Mesenchymal stem cell (in vitro differentiated cells and primary cell): ENCODE measurements at regions not wholly inside any gene's neighbourhood (a gene's known extent, or its start where the extent isn't known, plus 50 kb on each side); places are given as distances from the start of the nearest gene placed in this dataset.
A peak's percentile ranks its signal among the peaks of the same experiment; 100 is the strongest.

Experiments used
- DNase-seq: peaks from one replicate; pipeline ENCODE4 v3.0.0-alpha.2; 2013
- H2AFZ ChIP-seq: one replicate; pipeline ENCODE4 v1.6.1; 2013; ENCODE audit warnings: low read depth, mild to moderate bottlenecking, control low read depth, inconsistent platforms, low read length, moderate library complexity
- H2AK5ac ChIP-seq: 2 replicates; pipeline ENCODE4 v1.6.1; 2013; ENCODE audit warnings: low read length, moderate library complexity, mild to moderate bottlenecking, inconsistent platforms; ENCODE audit not compliant: severe bottlenecking
- H2BK120ac ChIP-seq: one replicate; pipeline ENCODE4 v1.6.1; 2013; ENCODE audit warnings: low read depth, mild to moderate bottlenecking, inconsistent platforms, low read length, moderate library complexity
- H2BK12ac ChIP-seq, 2 experiments: one replicate each; pipeline ENCODE4 v1.6.1; 2013; ENCODE audit warnings: inconsistent platforms in 2 of 2, low read length in 2 of 2, mild to moderate bottlenecking in 2 of 2, moderate library complexity in 2 of 2, control low read depth in 1 of 2
- H2BK15ac ChIP-seq: one replicate; pipeline ENCODE4 v1.6.1; 2013; ENCODE audit warnings: mild to moderate bottlenecking, low read depth, inconsistent platforms; ENCODE audit not compliant: poor library complexity, severe bottlenecking
- H2BK5ac ChIP-seq: 2 replicates; pipeline ENCODE4 v1.6.1; 2013; ENCODE audit warnings: low read depth, mild to moderate bottlenecking, low read length, control low read depth, inconsistent platforms; ENCODE audit not compliant: poor library complexity, severe bottlenecking
- H3K14ac ChIP-seq, 2 experiments: one replicate each; pipeline ENCODE4 v1.6.1; 2013; ENCODE audit warnings: inconsistent platforms in 2 of 2, low read length in 2 of 2, control low read depth in 1 of 2, mild to moderate bottlenecking in 1 of 2, moderate library complexity in 1 of 2
- H3K18ac ChIP-seq, 2 experiments: one replicate each; pipeline ENCODE4 v1.6.1; 2013; ENCODE audit warnings: inconsistent platforms in 2 of 2, low read length in 2 of 2, control low read depth in 1 of 2, low read depth in 1 of 2, mild to moderate bottlenecking in 1 of 2
- H3K23ac ChIP-seq, 2 experiments: one replicate each; pipeline ENCODE4 v1.6.1; 2013; ENCODE audit warnings: inconsistent platforms in 2 of 2, low read length in 2 of 2, mild to moderate bottlenecking in 2 of 2, moderate library complexity in 2 of 2, control low read depth in 1 of 2
- H3K27ac ChIP-seq: 2 replicates; pipeline ENCODE4 v1.5.1; 2013; ENCODE audit warnings: mild to moderate bottlenecking, moderate library complexity, low read length, control low read depth, inconsistent platforms; ENCODE audit not compliant: poor library complexity, severe bottlenecking
- H3K27me3 ChIP-seq, 2 experiments: 2 replicates each; pipeline versions ENCODE4 v1.6.1 to v1.7.0; 2013; ENCODE audit warnings: low read length in 2 of 2, mild to moderate bottlenecking in 2 of 2, moderate library complexity in 2 of 2, control low read depth in 1 of 2, inconsistent platforms in 1 of 2; ENCODE audit not compliant: control insufficient read depth in 1 of 2, insufficient read depth in 1 of 2
- H3K36me3 ChIP-seq, 2 experiments: 2 replicates each; pipeline versions ENCODE4 v1.6.1 to v1.7.0; 2013; ENCODE audit warnings: low read length in 2 of 2, control low read depth in 1 of 2, inconsistent platforms in 1 of 2, low read depth in 1 of 2, mild to moderate bottlenecking in 1 of 2; ENCODE audit not compliant: insufficient read depth in 2 of 2, control insufficient read depth in 1 of 2
- H3K4ac ChIP-seq, 2 experiments: one replicate each; pipeline ENCODE4 v1.6.1; 2013; ENCODE audit warnings: inconsistent platforms in 2 of 2, low read length in 2 of 2, mild to moderate bottlenecking in 2 of 2, moderate library complexity in 2 of 2, control low read depth in 1 of 2, low read depth in 1 of 2
- H3K4me1 ChIP-seq: 2 replicates; pipeline ENCODE4 v1.6.1; 2013; ENCODE audit warnings: low read depth, low read length, control low read depth; ENCODE audit not compliant: control insufficient read depth, insufficient read depth
- H3K4me2 ChIP-seq: 2 replicates; pipeline ENCODE4 v1.6.1; 2013; ENCODE audit warnings: low read length, mild to moderate bottlenecking, inconsistent platforms; ENCODE audit not compliant: poor library complexity, severe bottlenecking
- H3K4me3 ChIP-seq, 2 experiments: 2 replicates each; pipeline versions ENCODE4 v1.5.1 to v1.7.0; 2013; ENCODE audit warnings: low read length in 2 of 2, mild to moderate bottlenecking in 2 of 2, control low read depth in 1 of 2, low read depth in 1 of 2; ENCODE audit not compliant: insufficient read depth in 1 of 2
- H3K79me1 ChIP-seq: replicated peaks from 2 replicates; pipeline ENCODE4 v1.6.1; 2013; ENCODE audit warnings: mild to moderate bottlenecking, control low read depth, low read length, inconsistent platforms; ENCODE audit not compliant: poor library complexity, severe bottlenecking
- H3K9ac ChIP-seq: 2 replicates; pipeline ENCODE4 v1.7.0; 2013; ENCODE audit warnings: mild to moderate bottlenecking, low read length, moderate library complexity
- H3K9me3 ChIP-seq: 2 replicates; pipeline ENCODE4 v1.7.0; 2013; ENCODE audit warnings: mild to moderate bottlenecking, low read length; ENCODE audit not compliant: control insufficient read depth
- H4K8ac ChIP-seq: one replicate; pipeline ENCODE4 v1.6.1; 2013; ENCODE audit warnings: inconsistent platforms, mild to moderate bottlenecking, low read length, moderate library complexity
- H4K91ac ChIP-seq: one replicate; pipeline ENCODE4 v1.6.1; 2013; ENCODE audit warnings: mild to moderate bottlenecking, low read length, inconsistent platforms
- WGBS: methylation state at CpG from one replicate; pipeline ENCODE4 v1.1.7; 2013; ENCODE audit warnings: mixed read lengths; 5-methylcytosine and 5-hydroxymethylcytosine counted together

DNA sequence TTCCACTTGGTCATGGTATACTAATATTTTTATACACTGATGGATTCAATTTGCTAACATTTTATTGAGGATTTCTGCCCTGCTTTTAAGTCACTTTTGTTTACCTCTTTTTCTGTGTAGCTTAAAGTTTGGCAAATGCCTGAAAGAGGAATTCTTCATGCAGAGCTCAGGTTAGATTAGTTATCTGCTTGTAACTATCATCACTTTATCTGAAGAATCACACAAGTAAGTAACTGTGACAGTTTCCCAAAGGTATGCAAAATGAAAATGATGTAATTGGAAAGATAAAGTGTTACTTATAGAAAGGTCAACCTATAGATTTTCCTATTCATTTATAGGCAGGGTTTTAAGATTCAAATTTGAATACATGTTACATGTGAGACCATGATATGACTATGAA is 188.8 kb upstream of the ACTBL2 start:
- peak overlapping the region; percentile 25 for H2BK5ac ChIP-seq
- H3K4ac ChIP-seq: no peak overlapping the region
- H3K4me2 ChIP-seq: no peak overlapping the region
- H3K4me3 ChIP-seq: no peak overlapping the region
- H2BK120ac ChIP-seq: no peak overlapping the region
- no peak overlapping the region for H3K23ac ChIP-seq
- H3K27ac ChIP-seq: no peak overlapping the region
- H2AK5ac ChIP-seq: no peak overlapping the region
- no peak overlapping the region for H3K14ac ChIP-seq
- H3K9ac ChIP-seq: no peak overlapping the region
- H4K91ac ChIP-seq: no peak overlapping the region
- no peaks in the 10 kb centered on the region for H3K27me3 ChIP-seq
- H2AFZ ChIP-seq: no peak overlapping the region
- no peak overlapping the region for H2BK12ac ChIP-seq
- no peak for DNase-seq
- no peaks in the 10 kb centered on the region for H3K9me3 ChIP-seq
- H3K79me1 ChIP-seq: no peaks in the 10 kb centered on the region
- H4K8ac ChIP-seq: no peak overlapping the region
- H3K18ac ChIP-seq: no peak overlapping the region
- H2BK15ac ChIP-seq: no peak overlapping the region
- H3K36me3 ChIP-seq: no peaks in the 10 kb centered on the region
- H3K4me1 ChIP-seq: no peaks in the 10 kb centered on the region

DNA sequence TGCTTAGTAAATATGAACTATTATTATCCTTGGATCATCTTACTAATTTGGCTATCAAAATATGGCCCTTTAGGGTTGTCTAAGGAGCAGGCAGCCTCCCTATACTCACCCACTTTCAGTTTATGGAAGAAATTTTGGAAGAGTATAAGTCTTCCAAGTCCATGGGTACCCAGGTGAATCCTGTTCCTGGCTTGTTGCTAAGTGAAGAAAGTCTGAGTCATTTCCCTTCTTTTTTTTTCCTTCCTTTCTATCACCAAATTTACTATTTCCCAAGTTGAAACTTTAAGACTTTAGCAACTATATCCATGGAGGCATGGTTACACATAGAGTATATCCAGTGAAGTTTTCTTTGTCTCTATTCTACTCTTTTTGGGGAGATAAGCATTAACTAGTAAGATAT is 184.0 kb upstream of the ACTBL2 start:
- no peak overlapping the region for H3K18ac ChIP-seq
- no peaks in the 10 kb centered on the region for H3K36me3 ChIP-seq
- H2AFZ ChIP-seq: no peak overlapping the region
- no peak overlapping the region for H3K14ac ChIP-seq
- H3K4ac ChIP-seq: no peak overlapping the region
- no peaks in the 10 kb centered on the region for H3K79me1 ChIP-seq
- H2AK5ac ChIP-seq: no peak overlapping the region
- no peak overlapping the region for H2BK12ac ChIP-seq
- H3K27ac ChIP-seq: no peak overlapping the region
- DNase-seq: no peak
- no peak overlapping the region for H2BK120ac ChIP-seq
- no peak overlapping the region for H3K4me2 ChIP-seq
- no peak overlapping the region for H3K9ac ChIP-seq
- no peaks in the 10 kb centered on the region for H3K27me3 ChIP-seq
- no peak overlapping the region for H4K91ac ChIP-seq
- H2BK15ac ChIP-seq: no peak overlapping the region
- no peak overlapping the region for H2BK5ac ChIP-seq
- H3K4me1 ChIP-seq: no peaks in the 10 kb centered on the region
- no peaks in the 10 kb centered on the region for H3K9me3 ChIP-seq
- no peak overlapping the region for H3K4me3 ChIP-seq
- no peak overlapping the region for H3K23ac ChIP-seq
- H4K8ac ChIP-seq: no peak overlapping the region

DNA sequence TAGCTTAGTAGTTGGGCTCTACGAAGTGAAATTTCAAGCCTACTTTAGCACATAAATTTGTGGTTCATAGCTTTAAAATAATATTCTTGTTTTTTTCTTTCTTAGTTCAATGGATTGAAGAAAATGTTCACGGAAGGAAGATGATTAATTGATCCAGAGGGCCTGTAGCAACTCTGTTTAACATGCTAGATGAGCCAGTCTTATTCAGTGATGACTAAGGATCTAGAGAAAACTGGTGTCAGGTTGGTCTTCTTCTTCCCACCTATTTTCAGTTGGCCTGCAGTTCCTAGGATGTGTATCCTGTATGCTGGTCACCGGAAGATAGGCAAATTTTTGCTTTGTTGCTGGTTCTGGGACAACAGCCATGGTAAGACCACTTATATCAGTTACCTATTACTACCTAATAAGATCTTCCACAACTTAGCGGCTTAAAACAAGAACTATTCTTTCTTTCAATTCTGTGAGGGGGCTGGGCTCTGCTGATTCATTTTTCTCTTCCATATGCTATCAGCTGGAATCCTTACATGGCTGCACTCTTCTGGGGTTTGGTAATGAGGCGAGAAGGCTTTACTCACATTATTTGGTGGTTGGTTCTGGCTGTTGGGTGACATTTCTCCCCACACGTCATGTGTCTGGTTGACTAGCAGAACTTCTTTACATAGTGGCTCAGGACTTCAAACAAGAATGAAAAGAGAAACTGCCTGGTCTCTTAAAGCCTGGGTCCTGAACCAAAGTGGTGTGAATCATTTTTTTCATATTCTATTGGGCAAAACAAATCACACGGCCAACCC is 182.7 kb upstream of the ACTBL2 start:
- Histone ChIP-seq H2BK5ac (no peak overlapping the region), H4K8ac (no peak overlapping the region), H3K4ac (no peak overlapping the region), H2BK12ac (no peak overlapping the region), H3K27ac (no peak overlapping the region), H2BK15ac (no peak overlapping the region), H4K91ac (no peak overlapping the region), H3K4me2 (no peak overlapping the region), H2AFZ (no peak overlapping the region), H2BK120ac (no peak overlapping the region), H2AK5ac (no peak overlapping the region), H3K27me3 (no peaks in the 10 kb centered on the region), H3K79me1 (no peaks in the 10 kb centered on the region), H3K14ac (no peak overlapping the region), H3K9me3 (no peaks in the 10 kb centered on the region), H3K4me1 (no peaks in the 10 kb centered on the region), H3K4me3 (no peak overlapping the region), H3K23ac (no peak overlapping the region), H3K9ac (no peak overlapping the region), H3K36me3 (no peaks in the 10 kb centered on the region), H3K18ac (no peak overlapping the region)
- DNase-seq: no peak
- WGBS: 96% methylated on average over 6 of the region's 7 CpGs

DNA sequence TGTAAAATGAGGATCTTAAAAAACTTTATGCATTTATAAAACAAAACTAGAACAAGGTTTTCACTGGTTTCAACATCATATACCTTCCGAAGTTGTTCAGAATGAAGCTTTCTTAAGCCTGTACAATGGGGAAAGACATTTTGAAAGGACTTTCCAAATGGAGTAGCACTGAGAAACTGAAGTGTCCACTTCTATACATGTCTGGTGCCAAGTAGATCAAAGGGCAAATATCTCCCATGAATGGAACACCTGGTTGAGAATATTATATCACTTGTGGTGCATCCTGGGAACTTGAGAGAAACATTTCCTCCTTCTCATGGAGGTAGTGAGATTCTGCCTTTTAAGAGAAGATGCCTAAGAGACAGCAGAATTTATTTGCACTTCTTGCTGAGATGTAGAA is 182.1 kb upstream of the ACTBL2 start:
- Histone ChIP-seq H2BK12ac (no peak overlapping the region), H3K4me1 (no peaks in the 10 kb centered on the region), H3K27me3 (no peaks in the 10 kb centered on the region), H3K27ac (no peak overlapping the region), H3K9ac (no peak overlapping the region), H3K23ac (no peak overlapping the region), H3K79me1 (no peaks in the 10 kb centered on the region), H2BK15ac (no peak overlapping the region), H3K36me3 (no peaks in the 10 kb centered on the region), H2BK5ac (no peak overlapping the region), H3K9me3 (no peaks in the 10 kb centered on the region), H2AK5ac (no peak overlapping the region), H2BK120ac (no peak overlapping the region), H3K14ac (no peak overlapping the region), H4K91ac (no peak overlapping the region), H3K4me3 (no peak overlapping the region), H3K4ac (no peak overlapping the region), H2AFZ (no peak overlapping the region), H3K18ac (no peak overlapping the region), H4K8ac (no peak overlapping the region), H3K4me2 (no peak overlapping the region)
- 100% methylated on average over 1 of the region's 1 CpG for WGBS
- no peak for DNase-seq
